Parathyroid adenoma (tissue), 2 donors: ENCODE measurements at regions not wholly inside any gene's neighbourhood (a gene's known extent, or its start where the extent isn't known, plus 50 kb on each side); places are given as distances from the start of the nearest gene placed in this dataset.

Source experiments
- H2AFZ ChIP-seq: fragments of 300-600 bp; sonication (generic); one replicate; pipeline ENCODE4 v1.7.0; 2017; ENCODE audit warnings: antibody characterized with exemption, mild to moderate bottlenecking
- H3K27ac ChIP-seq: fragments of 300-600 bp; sonication (generic); one replicate; pipeline ENCODE4 v1.7.0; 2017
- H3K27me3 ChIP-seq: fragments of 300-600 bp; sonication (generic); one replicate; pipeline ENCODE4 v1.7.0; 2017; ENCODE audit warnings: low read length; ENCODE audit not compliant: control insufficient read depth, insufficient read depth
- H3K36me3 ChIP-seq: fragments of 300-600 bp; sonication (generic); one replicate; pipeline ENCODE4 v1.7.0; 2017; ENCODE audit warnings: low read length; ENCODE audit not compliant: control insufficient read depth, insufficient read depth
- H3K4me1 ChIP-seq: fragments of 300-600 bp; sonication (generic); one replicate; pipeline ENCODE4 v1.7.0; 2017; ENCODE audit warnings: control low read depth
- H3K4me2 ChIP-seq: fragments of 300-600 bp; sonication (generic); one replicate; pipeline ENCODE4 v1.7.0; 2017; ENCODE audit warnings: low read length
- H3K4me3 ChIP-seq: fragments of 300-600 bp; sonication (generic); one replicate; pipeline ENCODE4 v1.7.0; 2017; ENCODE audit warnings: low read depth, low read length
- H3K79me2 ChIP-seq: fragments of 300-600 bp; sonication (generic); one replicate; pipeline ENCODE4 v1.7.0; 2017; ENCODE audit warnings: control low read depth
- H3K9ac ChIP-seq: fragments of 300-600 bp; sonication (generic); one replicate; pipeline ENCODE4 v1.7.0; 2017; ENCODE audit warnings: mild to moderate bottlenecking
- H3K9me3 ChIP-seq: fragments of 300-600 bp; sonication (generic); one replicate; pipeline ENCODE4 v1.7.0; 2017; ENCODE audit warnings: low read length; ENCODE audit not compliant: control insufficient read depth
- TF ChIP-seq, protein P1 (sequence below): fragments of 300-600 bp; sonication (generic); IDR thresholded peaks from one replicate; pipeline ENCODE4 v1.7.0; 2017; ENCODE audit warnings: antibody characterized with exemption, mild to moderate bottlenecking
- donor health status: primary hyperparathyroidism.

DNA sequence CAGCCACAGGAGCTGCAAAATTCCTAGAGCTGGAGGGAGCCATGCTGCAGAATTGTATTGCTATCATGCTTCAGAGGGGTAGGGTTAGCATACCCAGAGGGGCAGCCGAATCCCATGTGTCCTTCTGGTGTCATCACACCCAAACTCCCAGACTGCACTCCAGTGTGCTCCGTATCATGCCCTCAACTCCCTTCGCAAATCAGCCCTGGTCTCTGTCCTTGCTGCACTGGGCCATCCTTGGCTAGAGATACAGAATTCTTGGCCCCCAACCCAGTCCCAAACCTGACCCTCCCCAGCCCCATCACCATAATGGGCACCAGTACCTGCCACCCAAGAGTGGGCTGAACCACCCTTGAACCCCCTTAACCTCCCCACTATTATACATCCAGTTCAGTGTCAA lies 138.3 kb downstream of the ANKRD60 start:
- TF ChIP-seq, protein P1, sequence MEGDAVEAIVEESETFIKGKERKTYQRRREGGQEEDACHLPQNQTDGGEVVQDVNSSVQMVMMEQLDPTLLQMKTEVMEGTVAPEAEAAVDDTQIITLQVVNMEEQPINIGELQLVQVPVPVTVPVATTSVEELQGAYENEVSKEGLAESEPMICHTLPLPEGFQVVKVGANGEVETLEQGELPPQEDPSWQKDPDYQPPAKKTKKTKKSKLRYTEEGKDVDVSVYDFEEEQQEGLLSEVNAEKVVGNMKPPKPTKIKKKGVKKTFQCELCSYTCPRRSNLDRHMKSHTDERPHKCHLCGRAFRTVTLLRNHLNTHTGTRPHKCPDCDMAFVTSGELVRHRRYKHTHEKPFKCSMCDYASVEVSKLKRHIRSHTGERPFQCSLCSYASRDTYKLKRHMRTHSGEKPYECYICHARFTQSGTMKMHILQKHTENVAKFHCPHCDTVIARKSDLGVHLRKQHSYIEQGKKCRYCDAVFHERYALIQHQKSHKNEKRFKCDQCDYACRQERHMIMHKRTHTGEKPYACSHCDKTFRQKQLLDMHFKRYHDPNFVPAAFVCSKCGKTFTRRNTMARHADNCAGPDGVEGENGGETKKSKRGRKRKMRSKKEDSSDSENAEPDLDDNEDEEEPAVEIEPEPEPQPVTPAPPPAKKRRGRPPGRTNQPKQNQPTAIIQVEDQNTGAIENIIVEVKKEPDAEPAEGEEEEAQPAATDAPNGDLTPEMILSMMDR: no peak
- Histone ChIP-seq H3K36me3 (no peaks in the 10 kb centered on the region), H3K79me2 (no peaks in the 10 kb centered on the region), H3K27me3 (no peaks in the 10 kb centered on the region), H3K27ac (no peak overlapping the region), H3K4me3 (no peak overlapping the region), H3K9me3 (no peaks in the 10 kb centered on the region), H3K4me1 (no peaks in the 10 kb centered on the region), H3K4me2 (no peak overlapping the region), H2AFZ (no peak overlapping the region), H3K9ac (no peak overlapping the region)

DNA sequence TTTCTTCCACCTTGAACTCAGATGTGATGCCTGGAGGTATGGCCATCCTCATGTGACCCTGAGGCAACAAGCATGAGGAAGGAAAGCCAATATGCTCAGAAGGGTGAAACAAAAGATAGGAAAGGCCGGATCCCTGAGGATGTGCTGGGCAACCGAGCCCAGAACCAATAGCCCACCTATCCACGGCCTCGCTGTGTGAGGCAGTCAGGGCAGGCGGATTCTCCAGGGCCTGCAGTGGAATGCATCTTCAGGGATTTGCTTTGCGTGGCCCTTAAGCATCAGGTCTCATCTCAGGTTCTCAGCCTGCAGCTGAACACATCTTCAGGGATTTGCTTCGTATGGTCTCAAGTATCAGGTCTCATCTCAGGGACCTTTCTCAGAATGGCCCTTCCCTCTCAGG lies 139.8 kb downstream of the ANKRD60 start:
- TF ChIP-seq, protein P1: no peak
- Histone ChIP-seq H3K27me3 (no peaks in the 10 kb centered on the region), H2AFZ (no peak overlapping the region), H3K4me3 (no peak overlapping the region), H3K9me3 (no peaks in the 10 kb centered on the region), H3K36me3 (no peaks in the 10 kb centered on the region), H3K79me2 (no peaks in the 10 kb centered on the region), H3K9ac (no peak overlapping the region), H3K4me1 (no peaks in the 10 kb centered on the region), H3K4me2 (no peak overlapping the region), H3K27ac (no peak overlapping the region)

DNA sequence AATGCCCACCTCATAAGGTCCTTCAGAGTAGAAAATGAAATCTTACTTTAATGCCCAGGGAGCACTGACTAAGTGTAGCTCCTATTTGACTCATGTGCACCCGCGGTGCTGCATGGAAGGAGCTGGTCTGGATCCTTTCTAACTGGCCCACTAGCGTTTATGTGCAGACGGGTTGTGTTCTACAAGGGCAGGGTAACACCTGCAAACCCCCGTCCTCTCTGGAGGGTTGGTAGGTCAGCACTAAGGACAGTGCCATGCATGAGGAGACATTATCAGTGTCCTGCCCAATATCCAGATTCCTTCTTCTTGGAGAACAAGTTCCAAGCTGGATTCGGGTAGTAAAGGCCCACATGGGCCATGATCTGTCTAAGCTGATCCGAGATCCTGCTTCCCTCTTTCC lies 140.3 kb downstream of the ANKRD60 start:
- Histone ChIP-seq H3K9me3 (no peaks in the 10 kb centered on the region), H2AFZ (no peak overlapping the region), H3K27ac (no peak overlapping the region), H3K4me1 (no peaks in the 10 kb centered on the region), H3K79me2 (no peaks in the 10 kb centered on the region), H3K9ac (no peak overlapping the region), H3K27me3 (no peaks in the 10 kb centered on the region), H3K4me3 (no peak overlapping the region), H3K36me3 (no peaks in the 10 kb centered on the region), H3K4me2 (no peak overlapping the region)
- TF ChIP-seq, protein P1: no peak

DNA sequence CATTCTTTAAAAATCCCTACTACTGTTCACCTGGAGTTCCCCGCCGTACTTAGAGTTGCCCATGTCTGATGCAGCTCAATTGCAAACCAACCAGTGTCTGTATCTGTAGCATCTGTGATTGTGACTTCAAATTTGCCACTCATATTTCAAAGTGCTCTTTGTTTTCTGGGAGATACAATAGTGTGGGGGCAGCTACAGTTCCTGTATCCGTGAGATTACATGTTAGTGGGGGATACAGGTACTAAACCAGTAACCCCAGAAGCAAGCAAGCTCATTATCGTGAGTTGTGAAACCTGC lies 140.9 kb downstream of the ANKRD60 start:
- H3K27ac ChIP-seq: no peak overlapping the region
- H3K4me2 ChIP-seq: no peak overlapping the region
- H3K79me2 ChIP-seq: no peaks in the 10 kb centered on the region
- no peak overlapping the region for H3K4me3 ChIP-seq
- TF ChIP-seq, protein P1: no peak
- no peaks in the 10 kb centered on the region for H3K9me3 ChIP-seq
- no peaks in the 10 kb centered on the region for H3K4me1 ChIP-seq
- no peak overlapping the region for H2AFZ ChIP-seq
- H3K27me3 ChIP-seq: no peaks in the 10 kb centered on the region
- H3K9ac ChIP-seq: no peak overlapping the region
- no peaks in the 10 kb centered on the region for H3K36me3 ChIP-seq

DNA sequence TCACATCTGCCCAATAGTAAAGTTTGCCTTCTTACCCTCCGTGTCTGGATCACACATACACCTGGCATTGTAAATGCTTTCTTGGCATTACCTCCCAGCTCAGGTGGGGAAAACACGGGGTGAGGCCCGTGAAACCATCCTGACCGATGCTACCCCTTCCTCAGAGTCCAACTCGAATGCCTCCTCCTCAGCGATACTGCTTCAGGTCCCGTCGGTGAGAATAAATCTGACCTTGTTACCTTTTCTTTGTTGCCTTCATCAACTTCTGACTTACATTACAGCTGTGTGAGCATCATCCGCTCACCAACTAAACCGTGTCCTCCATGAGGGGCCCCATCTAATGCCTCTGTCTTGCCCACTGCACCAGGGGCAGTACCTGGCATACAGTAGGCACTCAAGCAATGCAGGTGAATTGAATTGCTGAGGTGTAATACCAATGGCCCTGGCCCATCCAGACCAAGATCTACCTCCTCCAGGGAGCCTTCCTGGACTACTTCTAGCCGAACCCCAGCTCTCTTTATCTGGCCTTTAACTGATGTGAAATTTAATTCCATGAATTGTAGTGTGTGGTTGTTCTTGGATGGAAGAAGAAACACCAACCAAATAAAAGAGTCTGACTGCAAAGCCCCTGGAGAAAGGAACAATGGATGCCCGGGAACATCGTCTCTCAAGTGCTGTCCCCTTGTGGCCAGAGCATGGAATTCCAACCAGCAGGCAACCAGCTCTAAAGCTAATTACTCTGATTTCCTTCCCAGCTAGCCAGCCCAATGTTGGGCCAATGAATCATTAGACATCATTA lies 141.5 kb downstream of the ANKRD60 start:
- Histone ChIP-seq H3K36me3 (no peaks in the 10 kb centered on the region), H3K9ac (no peak overlapping the region), H3K4me1 (no peaks in the 10 kb centered on the region), H3K79me2 (no peaks in the 10 kb centered on the region), H3K4me3 (no peak overlapping the region), H3K27ac (no peak overlapping the region), H3K9me3 (no peaks in the 10 kb centered on the region), H3K4me2 (no peak overlapping the region), H3K27me3 (no peaks in the 10 kb centered on the region), H2AFZ (no peak overlapping the region)
- TF ChIP-seq, protein P1: peak; percentile 84
